CD4-positive, alpha-beta memory T cell (primary cell): ENCODE measurements at regions not wholly inside any gene's neighbourhood (a gene's known extent, or its start where the extent isn't known, plus 50 kb on each side); places are given as distances from the start of the nearest gene placed in this dataset.
"Not testable (repeated sequence)": the region's sequence is repeated elsewhere in the genome, so short reads cannot be mapped to it uniquely, and the experiment has no call there.

Experiments
- CTCF ChIA-PET: fragments of 350-600 bp; sonication (Branson Sonifier 250); formaldehyde crosslinking; loops from one replicate; lab custom pipeline; 2021; ENCODE audit warnings: inconsistent platforms; ENCODE audit not compliant: partially characterized antibody; lab: Charles Lee
- POLR2A ChIA-PET: fragments of 350-600 bp; sonication (Branson Sonifier 250); formaldehyde crosslinking; loops from one replicate; lab custom pipeline; 2021; ENCODE audit not compliant: partially characterized antibody; lab: Charles Lee
- DNase-seq, 5 donors: peaks; one replicate each; pipeline versions ENCODE4 v3.0.0 to v3.0.0-alpha.2; 2020 to 2022; ENCODE audit warnings: mixed read lengths in 1 of 5
- H3K27ac ChIP-seq: one replicate; pipeline ENCODE4 v1.7.0; 2013; ENCODE audit warnings: low read depth, low read length
- H3K27me3 ChIP-seq: 2 replicates; pipeline ENCODE4 v1.7.0; 2013; ENCODE audit warnings: mild to moderate bottlenecking, low read length, moderate library complexity; ENCODE audit not compliant: insufficient read depth
- H3K36me3 ChIP-seq: 2 replicates; pipeline ENCODE4 v1.7.0; 2013; ENCODE audit warnings: mild to moderate bottlenecking, low read length, moderate library complexity; ENCODE audit not compliant: insufficient read depth
- H3K4me1 ChIP-seq: 2 replicates; pipeline ENCODE4 v1.7.0; 2013; ENCODE audit warnings: mild to moderate bottlenecking, low read length, moderate library complexity; ENCODE audit not compliant: insufficient read depth
- H3K4me3 ChIP-seq, 2 donors: one replicate each; pipeline ENCODE4 v1.7.0; 2013; ENCODE audit warnings: low read length in 2 of 2, mild to moderate bottlenecking in 1 of 2
- H3K9me3 ChIP-seq, 2 donors: one replicate each; pipeline ENCODE4 v1.7.0; 2013; ENCODE audit warnings: low read length in 2 of 2, control low read depth in 1 of 2; ENCODE audit not compliant: control insufficient read depth in 1 of 2
- H3K27ac Mint-ChIP-seq, 7 donors: one replicate each; pipeline ENCODE4 v1.8.0; 2020 to 2021; ENCODE audit warnings: mixed read lengths in 7 of 7, mild to moderate bottlenecking in 6 of 7, inconsistent platforms in 3 of 7, moderate library complexity in 3 of 7
- H3K27me3 Mint-ChIP-seq, 2 donors: one replicate each; pipeline ENCODE4 v1.8.0; 2020 to 2021; ENCODE audit warnings: mixed read lengths in 2 of 2
- H3K36me3 Mint-ChIP-seq, 2 donors: one replicate each; pipeline ENCODE4 v1.8.0; 2020 to 2021; ENCODE audit warnings: mixed read lengths in 2 of 2, inconsistent platforms in 1 of 2, mild to moderate bottlenecking in 1 of 2
- H3K4me1 Mint-ChIP-seq, 4 donors: one replicate each; pipeline ENCODE4 v1.8.0; 2020 to 2021; ENCODE audit warnings: mixed read lengths in 4 of 4, mild to moderate bottlenecking in 1 of 4
- H3K4me3 Mint-ChIP-seq, 8 donors: one replicate each; pipeline ENCODE4 v1.8.0; 2020 to 2021; ENCODE audit warnings: mixed read lengths in 8 of 8, mild to moderate bottlenecking in 7 of 8, moderate library complexity in 6 of 8, inconsistent platforms in 3 of 8
- H3K9me3 Mint-ChIP-seq, 8 donors: one replicate each; pipeline ENCODE4 v1.8.0; 2020 to 2021; ENCODE audit warnings: mixed read lengths in 8 of 8, mild to moderate bottlenecking in 5 of 8, inconsistent platforms in 3 of 8, moderate library complexity in 1 of 8
- intact Hi-C: fragments of 100-400 bp; cut with micrococcal nuclease; formaldehyde crosslinking; loops from one replicate; pipeline ENCODE4 v1.15.1; 2023

DNA sequence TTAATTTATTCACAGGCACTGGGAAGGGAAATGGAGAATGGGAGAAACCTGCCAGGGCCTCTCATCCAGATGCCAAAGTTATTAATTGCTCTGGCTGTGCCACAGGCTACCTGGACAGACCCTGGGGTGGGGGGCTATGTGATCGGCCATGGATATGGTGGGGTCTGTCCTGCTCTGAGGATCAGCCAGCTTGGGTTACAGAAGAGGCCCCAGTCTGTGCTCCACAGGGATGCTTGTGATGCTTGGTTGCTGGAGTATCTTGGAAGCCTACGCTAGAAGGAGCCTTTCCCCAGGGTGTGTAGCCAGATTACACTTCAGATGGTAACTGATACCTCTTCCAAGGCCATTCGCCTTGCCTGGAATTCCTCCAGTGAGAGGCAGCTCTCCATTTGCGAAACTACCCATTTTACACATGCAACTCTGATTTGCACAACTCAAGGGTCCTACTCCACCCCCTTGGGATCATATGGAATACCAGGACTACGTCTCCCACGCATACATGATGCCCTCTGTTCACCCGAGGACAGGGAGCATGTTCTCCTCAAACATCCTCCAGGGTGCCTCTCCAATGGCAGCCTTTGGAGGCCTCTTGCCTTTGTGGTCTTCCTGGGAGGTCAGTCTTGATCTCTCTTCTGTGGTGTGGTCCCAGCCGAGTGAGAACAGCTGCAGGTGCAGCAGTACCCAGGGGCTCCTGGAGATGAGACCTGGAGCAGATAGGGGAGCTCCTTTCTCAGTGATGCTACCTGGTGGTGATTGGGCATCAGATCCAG is 186.6 kb upstream of the TSHZ3 start:
- POLR2A ChIA-PET = no interaction called here
- Mint-ChIP-seq H3K4me1 (no peaks in the 10 kb centered on the region), H3K27ac (no peak overlapping the region)

DNA sequence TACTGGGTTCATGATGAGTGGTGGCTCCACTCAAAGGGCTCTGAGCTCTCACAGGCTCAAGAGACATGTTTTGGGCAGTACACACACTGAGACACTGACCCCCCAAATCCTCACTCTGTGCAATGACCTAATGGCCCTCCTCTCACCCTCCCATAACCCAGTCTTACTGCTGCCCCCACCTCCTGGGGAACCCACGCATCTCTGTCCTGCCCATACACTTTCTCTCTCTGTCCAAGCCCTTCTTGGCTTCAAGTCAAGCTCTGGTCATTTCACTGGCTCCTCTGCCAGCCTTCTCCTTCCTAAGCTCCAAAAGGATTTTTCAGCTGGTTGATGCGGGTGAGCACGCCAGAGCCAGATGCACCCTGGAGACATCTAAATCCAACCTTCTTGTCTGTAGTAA is 187.9 kb upstream of the TSHZ3 start:
- Histone ChIP-seq H3K36me3 (no peaks in the 10 kb centered on the region), H3K9me3 (no peaks in the 10 kb centered on the region), H3K4me1 (no peaks in the 10 kb centered on the region), H3K27me3 (no peaks in the 10 kb centered on the region), H3K27ac (no peak overlapping the region), H3K4me3 (no peak overlapping the region)
- Mint-ChIP-seq H3K27me3 (peaks cover 0 to 3% of the 10 kb centered on the region in 2 donors), H3K27ac (no peak overlapping the region), H3K4me1 (no peaks in the 10 kb centered on the region), H3K9me3 (peaks cover 0 to 12% (median 3%) of the 10 kb centered on the region in 8 donors), H3K4me3 (no peak overlapping the region), H3K36me3 (no peaks in the 10 kb centered on the region)
- ChIA-PET CTCF (no interaction called here), POLR2A (no interaction called here)
- DNase-seq = no peak
- intact Hi-C loops = no loop called here

More for the DNA sequence above, 186.6 kb upstream of the TSHZ3 start:
- no peak overlapping the region for H3K4me3 ChIP-seq
- Mint-ChIP-seq H3K4me3 (no peak overlapping the region), H3K27me3 (peaks cover 2 to 5% of the 10 kb centered on the region in 2 donors), H3K36me3 (no peaks in the 10 kb centered on the region), H3K9me3 (peaks cover 0 to 12% (median 3%) of the 10 kb centered on the region in 8 donors)
- no peaks in the 10 kb centered on the region for H3K9me3 ChIP-seq
- no peaks in the 10 kb centered on the region for H3K27me3 ChIP-seq
- intact Hi-C loops = no loop called here
- CTCF ChIA-PET = no interaction called here
- no peak for DNase-seq
- H3K27ac ChIP-seq = no peak overlapping the region
- no peaks in the 10 kb centered on the region for H3K36me3 ChIP-seq
- H3K4me1 ChIP-seq = no peaks in the 10 kb centered on the region

DNA sequence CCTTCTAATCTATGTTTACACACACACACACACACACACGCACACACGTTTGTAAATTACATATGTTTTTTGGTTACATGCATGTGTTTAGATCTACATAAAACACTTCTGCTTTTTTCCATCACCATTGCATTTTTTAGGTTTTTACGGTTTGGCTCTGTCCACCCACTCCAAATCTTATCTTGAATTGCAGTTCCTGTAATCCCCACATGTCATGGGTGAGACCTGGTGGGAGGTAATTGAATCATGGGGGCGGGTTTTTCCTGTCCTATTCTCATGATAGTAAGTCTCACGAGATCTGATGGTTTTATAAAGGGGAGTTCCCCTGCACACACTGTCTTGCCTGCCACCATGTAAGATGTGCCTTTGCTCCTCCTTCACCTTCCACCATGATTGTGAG is 188.7 kb upstream of the TSHZ3 start:
- H3K27ac ChIP-seq, POLR2A ChIA-PET, H3K4me3 ChIP-seq, CTCF ChIA-PET, H3K36me3 Mint-ChIP-seq, H3K36me3 ChIP-seq, DNase-seq, H3K4me3 Mint-ChIP-seq, H3K4me1 Mint-ChIP-seq, H3K9me3 ChIP-seq, H3K27me3 Mint-ChIP-seq, H3K4me1 ChIP-seq, intact Hi-C loops, H3K27me3 ChIP-seq, H3K27ac Mint-ChIP-seq: not testable (repeated sequence)
- H3K9me3 Mint-ChIP-seq = peaks cover 0 to 12% (median 3%) of the 10 kb centered on the region in 8 donors

DNA sequence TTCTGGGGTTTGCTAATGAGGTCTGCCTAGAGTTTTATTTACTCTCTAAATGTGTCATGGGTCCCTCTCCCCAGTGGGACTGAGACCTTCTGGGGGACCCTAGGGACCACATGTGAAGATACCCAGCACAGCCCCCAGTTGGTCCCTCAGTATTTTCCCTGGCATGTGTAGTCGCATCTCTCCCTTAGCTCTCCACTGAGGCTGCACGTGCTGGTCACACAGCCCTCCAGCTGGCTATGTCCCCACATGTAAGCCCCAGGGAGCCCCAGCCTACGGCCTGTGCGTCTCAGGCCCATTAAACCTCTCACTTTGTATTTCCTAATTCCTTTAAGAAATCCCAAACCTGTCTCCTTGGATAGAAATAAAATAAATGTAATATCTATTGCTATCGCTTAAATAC is 189.6 kb upstream of the TSHZ3 start:
- Histone ChIP-seq H3K27ac (no peak overlapping the region), H3K27me3 (no peaks in the 10 kb centered on the region), H3K4me3 (no peak overlapping the region), H3K36me3 (no peaks in the 10 kb centered on the region), H3K4me1 (no peaks in the 10 kb centered on the region), H3K9me3 (no peaks in the 10 kb centered on the region)
- ChIA-PET POLR2A (no interaction called here), CTCF (no interaction called here)
- H3K27ac Mint-ChIP-seq = no peak overlapping the region
- no peaks in the 10 kb centered on the region for H3K36me3 Mint-ChIP-seq
- intact Hi-C loops = no loop called here
- peaks cover 0 to 12% (median 3%) of the 10 kb centered on the region in 8 donors for H3K9me3 Mint-ChIP-seq
- H3K4me1 Mint-ChIP-seq = no peaks in the 10 kb centered on the region
- H3K27me3 Mint-ChIP-seq = peaks cover 0 to 3% of the 10 kb centered on the region in 2 donors
- DNase-seq = no peak
- no peak overlapping the region for H3K4me3 Mint-ChIP-seq

DNA sequence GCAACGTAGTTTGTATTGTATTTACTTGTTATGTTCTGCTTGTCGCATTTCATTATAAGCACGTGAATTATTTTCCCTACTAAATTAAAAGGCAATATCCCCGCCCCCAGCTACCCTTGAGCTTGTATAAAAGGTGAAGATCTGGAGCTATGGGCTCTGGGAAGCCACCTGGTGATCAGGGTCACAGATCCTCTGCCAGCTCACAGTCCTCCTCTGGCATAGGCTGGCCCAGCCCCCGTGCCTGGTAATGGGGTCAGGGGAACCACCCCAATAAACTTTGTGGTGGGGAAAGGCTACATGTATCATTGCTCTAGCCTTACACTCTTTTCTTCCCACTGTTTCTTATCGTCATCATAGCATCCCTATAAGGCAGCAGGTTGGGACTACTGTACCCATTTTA is 190.2 kb upstream of the TSHZ3 start:
- no peaks in the 10 kb centered on the region for H3K4me1 ChIP-seq
- Mint-ChIP-seq H3K36me3 (no peaks in the 10 kb centered on the region), H3K9me3 (peaks cover 0 to 16% (median 3%) of the 10 kb centered on the region in 8 donors), H3K27me3 (peaks cover 0 to 3% of the 10 kb centered on the region in 2 donors), H3K27ac (no peak overlapping the region), H3K4me3 (no peak overlapping the region), H3K4me1 (no peaks in the 10 kb centered on the region)
- intact Hi-C loops = no loop called here
- no peaks in the 10 kb centered on the region for H3K9me3 ChIP-seq
- H3K36me3 ChIP-seq = no peaks in the 10 kb centered on the region
- H3K4me3 ChIP-seq = no peak overlapping the region
- H3K27ac ChIP-seq = no peak overlapping the region
- DNase-seq = no peak
- CTCF ChIA-PET = no interaction called here
- POLR2A ChIA-PET = no interaction called here
- H3K27me3 ChIP-seq = no peaks in the 10 kb centered on the region

DNA sequence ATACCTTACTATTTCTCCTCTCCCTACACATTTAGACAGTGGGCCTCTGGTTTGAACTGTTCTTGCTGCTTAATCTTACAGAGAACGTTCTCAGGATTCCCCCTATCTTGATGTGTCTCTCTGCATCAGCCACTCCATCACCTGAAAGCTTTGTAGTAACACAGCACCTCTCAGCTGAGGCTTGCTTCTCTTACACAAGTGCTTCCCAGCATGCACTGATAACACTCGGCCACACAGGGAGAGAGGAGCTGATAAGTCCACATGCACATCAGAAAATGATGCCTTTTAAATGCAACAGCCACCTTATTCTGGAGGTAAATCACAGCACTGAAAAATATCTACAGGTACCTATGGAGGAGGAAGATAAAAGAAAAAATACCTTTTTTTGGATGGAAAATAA is 192.2 kb upstream of the TSHZ3 start:
- Mint-ChIP-seq H3K36me3 (no peaks in the 10 kb centered on the region), H3K9me3 (peaks cover 0 to 16% (median 3%) of the 10 kb centered on the region in 8 donors), H3K4me1 (no peaks in the 10 kb centered on the region), H3K4me3 (no peak overlapping the region), H3K27me3 (peaks cover 0 to 3% of the 10 kb centered on the region in 2 donors), H3K27ac (no peak overlapping the region)
- no peak for DNase-seq
- no peaks in the 10 kb centered on the region for H3K4me1 ChIP-seq
- intact Hi-C loops = no loop called here
- H3K27ac ChIP-seq = no peak overlapping the region
- no peaks in the 10 kb centered on the region for H3K9me3 ChIP-seq
- POLR2A ChIA-PET = no interaction called here
- H3K36me3 ChIP-seq = no peaks in the 10 kb centered on the region
- CTCF ChIA-PET = no interaction called here
- no peaks in the 10 kb centered on the region for H3K27me3 ChIP-seq
- H3K4me3 ChIP-seq = no peak overlapping the region

DNA sequence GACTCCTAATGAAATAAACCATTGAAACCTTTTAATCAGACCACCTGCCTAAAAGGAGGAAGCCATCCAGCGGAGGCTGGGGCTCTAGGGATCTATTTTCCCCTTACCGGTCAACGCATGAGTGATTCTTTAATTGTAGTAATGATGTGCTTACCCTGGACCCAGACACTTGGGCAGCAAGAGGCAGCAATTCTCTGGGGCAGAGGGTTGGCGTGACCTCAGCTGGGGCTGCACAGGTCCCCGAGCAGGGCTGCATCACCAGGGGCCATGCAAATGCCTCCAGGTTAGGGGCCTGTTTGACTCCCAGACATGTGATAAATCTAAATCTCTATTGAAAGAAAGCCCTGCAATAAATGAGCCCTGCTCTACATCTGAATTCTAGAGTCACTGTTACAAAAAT is 194.2 kb upstream of the TSHZ3 start:
- Mint-ChIP-seq H3K4me3 (no peak overlapping the region), H3K27me3 (peaks cover 0 to 3% of the 10 kb centered on the region in 2 donors), H3K27ac (no peak overlapping the region), H3K36me3 (no peaks in the 10 kb centered on the region), H3K9me3 (peaks cover 0 to 5% (median 3%) of the 10 kb centered on the region in 8 donors), H3K4me1 (no peaks in the 10 kb centered on the region)
- ChIA-PET CTCF (no interaction called here), POLR2A (no interaction called here)
- no peaks in the 10 kb centered on the region for H3K9me3 ChIP-seq
- H3K27ac ChIP-seq = no peak overlapping the region
- H3K36me3 ChIP-seq = no peaks in the 10 kb centered on the region
- no peak overlapping the region for H3K4me3 ChIP-seq
- H3K27me3 ChIP-seq = no peaks in the 10 kb centered on the region
- intact Hi-C loops = no loop called here
- no peak for DNase-seq
- H3K4me1 ChIP-seq = no peaks in the 10 kb centered on the region
